ENCODE measurements at regions not wholly inside any gene's neighbourhood (a gene's known extent, or its start where the extent isn't known, plus 50 kb on each side); places are given as distances from the start of the nearest gene placed in this dataset.

GRCh38 chr11:116110802-116111201, 606.6 kb upstream of the CADM1 start:
- TF ChIP-seq, protein P1, sequence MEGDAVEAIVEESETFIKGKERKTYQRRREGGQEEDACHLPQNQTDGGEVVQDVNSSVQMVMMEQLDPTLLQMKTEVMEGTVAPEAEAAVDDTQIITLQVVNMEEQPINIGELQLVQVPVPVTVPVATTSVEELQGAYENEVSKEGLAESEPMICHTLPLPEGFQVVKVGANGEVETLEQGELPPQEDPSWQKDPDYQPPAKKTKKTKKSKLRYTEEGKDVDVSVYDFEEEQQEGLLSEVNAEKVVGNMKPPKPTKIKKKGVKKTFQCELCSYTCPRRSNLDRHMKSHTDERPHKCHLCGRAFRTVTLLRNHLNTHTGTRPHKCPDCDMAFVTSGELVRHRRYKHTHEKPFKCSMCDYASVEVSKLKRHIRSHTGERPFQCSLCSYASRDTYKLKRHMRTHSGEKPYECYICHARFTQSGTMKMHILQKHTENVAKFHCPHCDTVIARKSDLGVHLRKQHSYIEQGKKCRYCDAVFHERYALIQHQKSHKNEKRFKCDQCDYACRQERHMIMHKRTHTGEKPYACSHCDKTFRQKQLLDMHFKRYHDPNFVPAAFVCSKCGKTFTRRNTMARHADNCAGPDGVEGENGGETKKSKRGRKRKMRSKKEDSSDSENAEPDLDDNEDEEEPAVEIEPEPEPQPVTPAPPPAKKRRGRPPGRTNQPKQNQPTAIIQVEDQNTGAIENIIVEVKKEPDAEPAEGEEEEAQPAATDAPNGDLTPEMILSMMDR (IDR thresholded peaks at IDR 0.05), result no peak
- TF ChIP-seq POLR2A (IDR thresholded peaks at IDR 0.05), result no peak

Measured in esophagus squamous epithelium (tissue), 4 donors.